ENCODE measurements at regions not wholly inside any gene's neighbourhood (a gene's known extent, or its start where the extent isn't known, plus 50 kb on each side); places are given as distances from the start of the nearest gene placed in this dataset.
"Not testable (repeated sequence)": the region's sequence is repeated elsewhere in the genome, so short reads cannot be mapped to it uniquely, and the experiment has no call there.

GRCh38 chr9:25205285-25205684 is 473.0 kb downstream of the TUSC1 start:
- no peak overlapping the region for H3K4me3 ChIP-seq (replicated peaks; ENCODE audit: low read depth, low read length)
- no peak for DNase-seq (ENCODE audit: low read depth)
- TF ChIP-seq CTCF (IDR thresholded peaks at IDR 0.05; ENCODE audit: low read length, missing control alignments), result no peak

- H3K4me3 ChIP-seq (replicated peaks; ENCODE audit: low read depth, low read length), result no peak overlapping the region
- DNase-seq (ENCODE audit: low read depth), result no peak
- no peak for TF ChIP-seq CTCF (IDR thresholded peaks at IDR 0.05; ENCODE audit: low read length, missing control alignments)
These were observed 500.4 kb downstream of the TUSC1 start for GRCh38 chr9:25177858-25178257.

GRCh38 chr9:25129537-25129936 is 548.7 kb downstream of the TUSC1 start:
- H3K4me3 ChIP-seq (replicated peaks; ENCODE audit: low read depth, low read length), result no peak overlapping the region
- no peak for TF ChIP-seq CTCF (IDR thresholded peaks at IDR 0.05; ENCODE audit: low read length, missing control alignments)
- no peak for DNase-seq (ENCODE audit: low read depth)

- H3K4me3 ChIP-seq (replicated peaks; ENCODE audit: low read depth, low read length), result no peak overlapping the region
- DNase-seq (ENCODE audit: low read depth), result no peak
- TF ChIP-seq CTCF (IDR thresholded peaks at IDR 0.05; ENCODE audit: low read length, missing control alignments), result no peak
These were observed 556.4 kb downstream of the TUSC1 start for GRCh38 chr9:25121811-25122210.

GRCh38 chr9:25119041-25119440 is 559.2 kb downstream of the TUSC1 start:
- no peak overlapping the region for H3K4me3 ChIP-seq (replicated peaks; ENCODE audit: low read depth, low read length)
- DNase-seq (ENCODE audit: low read depth), result no peak
- TF ChIP-seq CTCF (IDR thresholded peaks at IDR 0.05; ENCODE audit: low read length, missing control alignments), result no peak

GRCh38 chr9:25117791-25118190 is 560.5 kb downstream of the TUSC1 start:
- no peak overlapping the region for H3K4me3 ChIP-seq (replicated peaks; ENCODE audit: low read depth, low read length)
- TF ChIP-seq CTCF (IDR thresholded peaks at IDR 0.05; ENCODE audit: low read length, missing control alignments), result no peak
- DNase-seq (ENCODE audit: low read depth), result no peak

GRCh38 chr9:25102204-25102603 is 556.5 kb upstream of the IZUMO3 start:
- not testable (repeated sequence) for H3K4me3 ChIP-seq (replicated peaks; ENCODE audit: low read depth, low read length); DNase-seq (ENCODE audit: low read depth)

GRCh38 chr9:25094518-25094917 is 548.8 kb upstream of the IZUMO3 start:
- TF ChIP-seq CTCF (IDR thresholded peaks at IDR 0.05; ENCODE audit: low read length, missing control alignments), result no peak
- no peak for DNase-seq (ENCODE audit: low read depth)
- no peak overlapping the region for H3K4me3 ChIP-seq (replicated peaks; ENCODE audit: low read depth, low read length)

All from fibroblast of pulmonary artery (primary cell).